GM12878 (cell line): ENCODE measurements at regions not wholly inside any gene's neighbourhood (a gene's known extent, or its start where the extent isn't known, plus 50 kb on each side); places are given as distances from the start of the nearest gene placed in this dataset.

ENCODE experiments used
- ATAC-seq: fragments of 200-7000 bp; cut with Tn5 transposase; 3 replicates; pipeline ENCODE4 v1.9.1; 2020; ENCODE audit warnings: mild to moderate bottlenecking, moderate library complexity
- BruUV-seq: library from RNA; stranded (reverse); fragments of 400-500 nt; replicated peaks from 2 replicates; lab custom pipeline; 2021; lab: Mats Ljungman, UMichigan
- CTCF ChIA-PET: fragments of 300-600 bp; sonication (Branson Sonifier 250); formaldehyde crosslinking; extraction: SDS; loops from one replicate; lab custom pipeline; 2021; ENCODE audit warnings: inconsistent platforms; lab: Yijun Ruan, JAX
- POLR2A ChIA-PET: fragments of 350-600 bp; formaldehyde crosslinking; extraction: SDS; loops from one replicate; lab custom pipeline; 2021; ENCODE audit warnings: inconsistent platforms; lab: Charles Lee
- RAD21 ChIA-PET: fragments of 300-600 bp; sonication (Branson Sonifier 250); formaldehyde crosslinking; loops from one replicate; lab custom pipeline; 2023; ENCODE audit warnings: antibody characterized with exemption; ENCODE audit not compliant: unreplicated experiment; lab: Charles Lee
- SMC1A ChIA-PET: fragments of 300-600 bp; sonication (Branson Sonifier 250); formaldehyde crosslinking; loops from one replicate; lab custom pipeline; 2023; ENCODE audit not compliant: unreplicated experiment, uncharacterized antibody; lab: Charles Lee
- DNase-seq: peaks from one replicate; pipeline ENCODE4 v3.0.0-alpha.2; 2011; ENCODE audit warnings: low read depth, low spot score
- FAIRE-seq: peaks from 3 replicates; lab custom pipeline; 2011; peaks lifted over from hg19 to GRCh38; lab: Jason Lieb, UNC
- H2AFZ ChIP-seq: 2 replicates; pipeline ENCODE4 v1.6.0; 2011; ENCODE audit warnings: low read depth, low read length, control low read depth; ENCODE audit not compliant: control insufficient read depth
- H3K27ac ChIP-seq: 2 replicates; pipeline ENCODE4 v1.5.1; 2011; ENCODE audit warnings: control low read depth; ENCODE audit not compliant: control insufficient read depth, insufficient read depth
- H3K27me3 ChIP-seq, 2 experiments: replicated peaks in 1 of 2; 2 replicates each; pipeline versions ENCODE4 v1.6.0 to v1.6.1; 2011; ENCODE audit warnings: low read length in 1 of 2; ENCODE audit not compliant: control insufficient read depth in 2 of 2, insufficient read depth in 2 of 2
- H3K36me3 ChIP-seq, 2 experiments: 2 replicates each; pipeline ENCODE4 v1.5.1; 2011; ENCODE audit warnings: low read length in 1 of 2; ENCODE audit not compliant: control insufficient read depth in 2 of 2, insufficient read depth in 2 of 2
- H3K4me1 ChIP-seq: 2 replicates; pipeline ENCODE4 v1.6.1; 2011; ENCODE audit warnings: mild to moderate bottlenecking, low read length, moderate library complexity, mixed read lengths; ENCODE audit not compliant: control insufficient read depth, insufficient read depth
- H3K4me2 ChIP-seq: 2 replicates; pipeline ENCODE4 v1.6.0; 2011; ENCODE audit warnings: control low read depth; ENCODE audit not compliant: control insufficient read depth, insufficient read depth
- H3K4me3 ChIP-seq: fragments of 200-600 bp; sonication (generic); 2 replicates; pipeline ENCODE4 v1.5.1; 2016
- H3K79me2 ChIP-seq: 2 replicates; pipeline ENCODE4 v1.6.0; 2011; ENCODE audit warnings: low read length; ENCODE audit not compliant: control insufficient read depth, insufficient read depth
- H3K9ac ChIP-seq: 2 replicates; pipeline ENCODE4 v1.8.0; 2011; ENCODE audit warnings: low read length, control low read depth, mixed read lengths; ENCODE audit not compliant: control insufficient read depth, insufficient read depth
- H3K9me3 ChIP-seq: replicated peaks from 3 replicates; pipeline ENCODE4 v1.5.1; 2011; ENCODE audit warnings: mild to moderate bottlenecking, low read length; ENCODE audit not compliant: control insufficient read depth, insufficient read depth
- H4K20me1 ChIP-seq: 2 replicates; pipeline ENCODE4 v1.6.0; 2011; ENCODE audit not compliant: control insufficient read depth, insufficient read depth
- ASH2L ChIP-seq: fragments of 300-600, 200-600 bp; sonication (generic); IDR thresholded peaks from 2 replicates; pipeline ENCODE4 v1.6.1; 2017; ENCODE audit warnings: low read depth, mild to moderate bottlenecking, borderline replicate concordance
- ATF2 ChIP-seq: IDR thresholded peaks from 2 replicates; pipeline ENCODE4 v1.6.1; 2012; ENCODE audit warnings: low read length, inconsistent platforms
- CREM ChIP-seq: IDR thresholded peaks from 2 replicates; pipeline ENCODE4 v1.6.1; 2014; ENCODE audit warnings: antibody characterized with exemption, low read depth
- E4F1 ChIP-seq: fragments of 450-650 bp; IDR thresholded peaks from 2 replicates; pipeline ENCODE4 v1.6.1; 2018; ENCODE audit warnings: borderline replicate concordance, mild to moderate bottlenecking; ENCODE audit not compliant: partially characterized antibody
- ELK1 ChIP-seq: IDR thresholded peaks from 2 replicates; pipeline ENCODE4 v1.6.1; 2012; ENCODE audit warnings: low read depth, low read length, improper control_type of control experiment
- ETV6 ChIP-seq, 2 experiments: fragments of 450-650 bp in 1 of 2; IDR thresholded peaks in 1 of 2; conservative IDR thresholded peaks in 1 of 2; 2 replicates each; pipeline ENCODE4 v1.6.1; 2014; ENCODE audit warnings: antibody characterized with exemption in 1 of 2, borderline replicate concordance in 1 of 2, low read depth in 1 of 2, mild to moderate bottlenecking in 1 of 2, moderate library complexity in 1 of 2
- EZH2 ChIP-seq: IDR thresholded peaks from 2 replicates; pipeline ENCODE4 v1.6.1; 2012; ENCODE audit warnings: low read depth, mild to moderate bottlenecking, control low read depth, inconsistent platforms, low read length, borderline replicate concordance; ENCODE audit not compliant: control insufficient read depth
- KDM1A ChIP-seq: fragments of 200-600 bp; sonication (generic); IDR thresholded peaks from 2 replicates; pipeline ENCODE4 v1.6.1; 2016; ENCODE audit warnings: borderline replicate concordance
- LARP7 ChIP-seq: fragments of 450-650 bp; IDR thresholded peaks from 2 replicates; pipeline ENCODE4 v1.6.1; 2017; ENCODE audit warnings: mild to moderate bottlenecking
- MEF2A ChIP-seq: IDR thresholded peaks from 2 replicates; pipeline ENCODE4 v1.6.1; 2011; ENCODE audit warnings: low read depth, mild to moderate bottlenecking, low read length, moderate library complexity; ENCODE audit not compliant: insufficient read depth
- MTA2 ChIP-seq: fragments of 450-650 bp; IDR thresholded peaks from 2 replicates; pipeline ENCODE4 v1.6.1; 2016; ENCODE audit warnings: low read depth, mild to moderate bottlenecking, moderate library complexity
- NR2F1 ChIP-seq: fragments of 450-650 bp; conservative IDR thresholded peaks from 2 replicates; pipeline ENCODE4 v1.6.1; 2017; ENCODE audit warnings: mild to moderate bottlenecking
- PRDM15 ChIP-seq: fragments of 450-650 bp; formaldehyde crosslinking; IDR thresholded peaks from 2 replicates; pipeline ENCODE4 v1.4.0; 2020; ENCODE audit warnings: mild to moderate bottlenecking, moderate library complexity
- RB1 ChIP-seq: fragments of 450-650 bp; formaldehyde crosslinking; IDR thresholded peaks from 2 replicates; pipeline ENCODE4 v1.6.1; 2017; ENCODE audit warnings: mild to moderate bottlenecking, borderline replicate concordance
- RBBP5 ChIP-seq: fragments of 200-600 bp; sonication (generic); conservative IDR thresholded peaks from 2 replicates; pipeline ENCODE4 v1.6.1; 2016
- SUPT20H ChIP-seq: IDR thresholded peaks from 2 replicates; pipeline ENCODE4 v1.6.1; 2011; ENCODE audit warnings: low read depth, mild to moderate bottlenecking, low read length, moderate library complexity, borderline replicate concordance; ENCODE audit not compliant: control insufficient read depth
- WGBS: methylation state at CpG from one replicate; pipeline ENCODE4 v1.1.6; 2016; ENCODE audit warnings: low lambda C conversion rate; ENCODE audit not compliant: insufficient replicate concordance, insufficient coverage; ENCODE audit errors: missing lambda C conversion rate; 5-methylcytosine and 5-hydroxymethylcytosine counted together
- in situ Hi-C: fragments of 300-500 bp; cut with MboI; formaldehyde crosslinking; loops from 9 replicates; pipeline ENCODE4 v1.14.3; 2018; ENCODE audit warnings: mixed read lengths
- intact Hi-C: fragments of 100-400 bp; cut with micrococcal nuclease; formaldehyde crosslinking; loops from one replicate; pipeline ENCODE4 v1.14.2; 2022; ENCODE audit not compliant: unreplicated experiment

- Histone ChIP-seq H2AFZ (no peak overlapping the region), H3K4me2 (no peak overlapping the region), H3K4me3 (no peak overlapping the region), H3K4me1 (no peaks in the 10 kb centered on the region), H3K9ac (no peak overlapping the region), H3K79me2 (no peaks in the 10 kb centered on the region), H3K9me3 (peaks cover 3% of the 10 kb centered on the region; the same call in 2 of the 3 replicates), H3K27ac (no peak overlapping the region), H3K27me3 (no peaks in the 10 kb centered on the region), H3K36me3 (no peaks in the 10 kb centered on the region), H4K20me1 (no peaks in the 10 kb centered on the region)
- intact Hi-C loops, result no loop called here
- no peak for ATAC-seq
- in situ Hi-C loops, result no loop called here
- BruUV-seq, result no TSS peak
- ChIA-PET POLR2A (no interaction called here), SMC1A (interaction anchor here (1.3 kb wide), 1 partner anchor 68 kb away, joined by 3 read pairs; no protein-coding TSS in a partner anchor), RAD21 (interaction anchor here (1.0 kb wide), 1 partner anchor 87 kb away, joined by 3 read pairs; no protein-coding TSS in a partner anchor), CTCF (interaction anchor here (0.7 kb wide), 1 partner anchor 87 kb away, joined by 3 read pairs; no protein-coding TSS in a partner anchor)
- no peak for DNase-seq
- WGBS, result 27% methylated on average over 3 of the region's 3 CpGs
- no peak for FAIRE-seq
- TF ChIP-seq RB1 (no peak), CREM (no peak), E4F1 (no peak), ELK1 (no peak), ETV6 (conservative IDR thresholded peaks at IDR 0.05 in 1 of 2, IDR thresholded peaks at IDR 0.05 in 1 of 2; ENCODE audit: borderline replicate concordance in 1 of 2, low read depth in 1 of 2) (no peak), SUPT20H (no peak), LARP7 (no peak), RBBP5 (no peak), KDM1A (no peak), PRDM15 (no peak), EZH2 (no peak), ASH2L (no peak), ATF2 (no peak), NR2F1 (no peak), MTA2 (no peak), MEF2A (no peak)
Measured at GRCh38 chr13:110980921-110981320, 66.1 kb upstream of the ANKRD10 start.
